Right atrium auricular region (tissue), 2 donors: ENCODE measurements at regions not wholly inside any gene's neighbourhood (a gene's known extent, or its start where the extent isn't known, plus 50 kb on each side); places are given as distances from the start of the nearest gene placed in this dataset.

Source experiments
- DNase-seq: peaks from one replicate; pipeline ENCODE4 v3.0.0-alpha.2; 2019; ENCODE audit warnings: low spot score
- H3K27ac ChIP-seq, 2 donors: fragments of 200-600 bp; sonication (generic); 1 replicate in 1 of 2; 2 replicates in 1 of 2; pipeline ENCODE4 v1.5.1; 2016 to 2019
- H3K27me3 ChIP-seq, 2 donors: fragments of 200-600 bp; sonication (generic); one replicate each; pipeline versions ENCODE4 v1.5.1 to v1.6.0; 2017 to 2019
- H3K36me3 ChIP-seq: fragments of 200-600 bp; sonication (generic); one replicate; pipeline ENCODE4 v1.5.1; 2016
- H3K4me1 ChIP-seq, 2 donors: fragments of 200-600 bp; sonication (generic); one replicate each; pipeline versions ENCODE4 v1.5.1 to v1.6.0; 2017 to 2019
- H3K4me3 ChIP-seq, 2 donors: fragments of 200-600 bp; sonication (generic); 1 replicate in 1 of 2; 2 replicates in 1 of 2; pipeline ENCODE4 v1.5.1; 2017 to 2019; ENCODE audit warnings: mild to moderate bottlenecking in 1 of 2, moderate library complexity in 1 of 2
- H3K9me3 ChIP-seq, 2 donors: fragments of 200-600 bp; sonication (generic); one replicate each; pipeline ENCODE4 v1.5.1; 2019
- TF ChIP-seq, protein P1 (sequence below), 2 donors: fragments of 200-600 bp; sonication (generic); IDR thresholded peaks; one replicate each; pipeline ENCODE4 v1.5.1; 2019; ENCODE audit warnings: antibody characterized with exemption in 2 of 2

DNA sequence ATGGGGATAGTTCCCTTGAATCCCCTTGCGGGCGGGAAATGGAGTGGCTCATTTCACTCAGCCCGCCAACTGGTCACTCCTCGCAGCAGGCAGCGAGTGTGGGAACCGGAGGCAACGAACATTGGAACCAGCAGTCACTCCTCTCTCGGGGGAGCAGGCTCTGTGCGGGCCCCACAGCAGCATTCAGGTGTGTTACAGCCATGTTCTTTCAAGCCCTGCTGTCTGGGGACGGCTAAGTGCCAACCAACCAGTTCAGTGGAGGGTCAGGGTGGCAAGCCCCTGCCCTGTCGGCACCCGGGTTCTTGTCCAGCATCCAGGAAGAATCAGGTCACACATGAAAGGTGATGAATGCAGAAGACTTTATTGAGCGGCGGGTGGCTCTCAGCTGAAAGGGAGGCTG lies 370.5 kb downstream of the NUF2 start:
- DNase-seq, result no peak
- TF ChIP-seq, protein P1, sequence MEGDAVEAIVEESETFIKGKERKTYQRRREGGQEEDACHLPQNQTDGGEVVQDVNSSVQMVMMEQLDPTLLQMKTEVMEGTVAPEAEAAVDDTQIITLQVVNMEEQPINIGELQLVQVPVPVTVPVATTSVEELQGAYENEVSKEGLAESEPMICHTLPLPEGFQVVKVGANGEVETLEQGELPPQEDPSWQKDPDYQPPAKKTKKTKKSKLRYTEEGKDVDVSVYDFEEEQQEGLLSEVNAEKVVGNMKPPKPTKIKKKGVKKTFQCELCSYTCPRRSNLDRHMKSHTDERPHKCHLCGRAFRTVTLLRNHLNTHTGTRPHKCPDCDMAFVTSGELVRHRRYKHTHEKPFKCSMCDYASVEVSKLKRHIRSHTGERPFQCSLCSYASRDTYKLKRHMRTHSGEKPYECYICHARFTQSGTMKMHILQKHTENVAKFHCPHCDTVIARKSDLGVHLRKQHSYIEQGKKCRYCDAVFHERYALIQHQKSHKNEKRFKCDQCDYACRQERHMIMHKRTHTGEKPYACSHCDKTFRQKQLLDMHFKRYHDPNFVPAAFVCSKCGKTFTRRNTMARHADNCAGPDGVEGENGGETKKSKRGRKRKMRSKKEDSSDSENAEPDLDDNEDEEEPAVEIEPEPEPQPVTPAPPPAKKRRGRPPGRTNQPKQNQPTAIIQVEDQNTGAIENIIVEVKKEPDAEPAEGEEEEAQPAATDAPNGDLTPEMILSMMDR (IDR thresholded peaks at IDR 0.05), result no peak

DNA sequence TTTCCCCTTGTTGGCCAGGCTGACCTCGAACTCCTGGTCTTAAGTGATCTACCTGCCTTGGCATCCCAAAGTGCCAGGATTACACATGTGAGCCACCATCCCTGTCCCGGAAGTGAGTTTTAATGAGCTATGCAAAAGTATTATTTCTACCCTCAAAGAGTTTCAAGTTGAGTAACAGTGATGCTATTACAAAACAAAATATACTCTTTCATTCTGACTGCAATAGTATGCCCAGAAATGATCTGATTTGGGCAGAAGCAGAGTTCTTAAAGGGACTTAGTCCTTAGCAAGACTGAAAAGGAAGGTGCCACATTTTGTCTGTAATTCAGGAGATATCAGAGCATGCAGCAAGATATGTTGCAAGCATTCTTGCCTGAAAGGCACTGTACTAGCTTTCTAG lies 375.4 kb downstream of the NUF2 start:
- H3K27me3 ChIP-seq, result no peaks in the 10 kb centered on the region
- H3K27ac ChIP-seq, result no peak overlapping the region
- H3K4me1 ChIP-seq, result no peaks in the 10 kb centered on the region
- TF ChIP-seq, protein P1 (IDR thresholded peaks at IDR 0.05), result no peak
- no peak for DNase-seq
- H3K9me3 ChIP-seq, result no peaks in the 10 kb centered on the region
- no peaks in the 10 kb centered on the region for H3K36me3 ChIP-seq
- no peak overlapping the region for H3K4me3 ChIP-seq

More for the DNA sequence above, 370.5 kb downstream of the NUF2 start:
- Histone ChIP-seq H3K27ac (no peak overlapping the region), H3K27me3 (no peaks in the 10 kb centered on the region), H3K4me3 (no peak overlapping the region), H3K4me1 (no peaks in the 10 kb centered on the region), H3K9me3 (no peaks in the 10 kb centered on the region), H3K36me3 (no peaks in the 10 kb centered on the region)

DNA sequence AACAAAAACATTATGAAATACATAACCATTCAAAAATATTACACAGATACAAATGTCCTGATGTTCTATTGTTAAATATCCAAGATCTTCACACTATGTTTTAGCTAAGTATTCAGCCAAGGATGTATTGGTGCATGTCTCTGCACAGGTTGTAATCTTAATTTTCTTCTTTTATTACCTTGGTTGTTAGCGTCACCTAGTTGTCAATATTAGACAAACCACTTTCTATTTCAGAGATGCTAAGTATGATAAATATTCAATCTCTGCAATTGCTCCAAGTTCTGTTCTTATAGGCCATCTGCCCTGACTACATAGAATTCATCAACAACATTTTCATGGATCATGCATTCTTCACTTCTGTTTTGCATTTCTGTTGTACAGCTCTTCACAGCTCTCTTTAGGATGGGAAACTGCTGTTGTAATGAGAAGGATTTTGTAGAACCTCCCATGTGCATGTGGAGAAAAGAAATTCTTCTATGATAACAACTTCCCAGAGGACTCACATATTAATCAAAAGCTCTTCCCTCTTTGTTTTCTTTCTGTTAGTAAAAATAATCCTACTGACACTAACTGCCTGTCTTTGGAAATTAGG lies 380.1 kb downstream of the NUF2 start:
- Histone ChIP-seq H3K27me3 (no peaks in the 10 kb centered on the region), H3K36me3 (no peaks in the 10 kb centered on the region), H3K4me3 (no peak overlapping the region), H3K9me3 (no peaks in the 10 kb centered on the region), H3K4me1 (no peaks in the 10 kb centered on the region), H3K27ac (no peak overlapping the region)
- TF ChIP-seq, protein P1 (IDR thresholded peaks at IDR 0.05), result no peak
- DNase-seq, result no peak

DNA sequence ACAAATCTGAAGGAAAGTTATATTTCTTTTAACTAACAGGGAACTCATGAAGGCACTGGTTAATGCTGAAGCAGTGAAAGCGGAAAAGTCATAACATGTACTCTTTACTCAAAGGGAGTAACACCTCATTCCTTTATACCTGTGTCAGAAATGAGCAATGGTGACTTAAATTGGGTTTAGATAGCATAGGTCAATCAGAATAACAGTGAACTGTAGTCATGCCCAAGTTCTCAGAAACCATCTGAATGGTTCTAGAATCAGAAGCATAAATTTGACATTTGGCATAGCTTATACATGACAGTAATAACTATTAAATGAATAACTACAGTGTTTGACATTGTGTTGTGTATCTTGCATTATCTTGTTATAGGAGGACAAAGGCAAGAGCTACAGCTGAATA lies 382.0 kb downstream of the NUF2 start:
- no peaks in the 10 kb centered on the region for H3K36me3 ChIP-seq
- H3K4me3 ChIP-seq, result no peak overlapping the region
- H3K4me1 ChIP-seq, result no peaks in the 10 kb centered on the region
- no peaks in the 10 kb centered on the region for H3K9me3 ChIP-seq
- no peaks in the 10 kb centered on the region for H3K27me3 ChIP-seq
- H3K27ac ChIP-seq, result no peak overlapping the region
- DNase-seq, result no peak
- TF ChIP-seq, protein P1 (IDR thresholded peaks at IDR 0.05), result no peak

DNA sequence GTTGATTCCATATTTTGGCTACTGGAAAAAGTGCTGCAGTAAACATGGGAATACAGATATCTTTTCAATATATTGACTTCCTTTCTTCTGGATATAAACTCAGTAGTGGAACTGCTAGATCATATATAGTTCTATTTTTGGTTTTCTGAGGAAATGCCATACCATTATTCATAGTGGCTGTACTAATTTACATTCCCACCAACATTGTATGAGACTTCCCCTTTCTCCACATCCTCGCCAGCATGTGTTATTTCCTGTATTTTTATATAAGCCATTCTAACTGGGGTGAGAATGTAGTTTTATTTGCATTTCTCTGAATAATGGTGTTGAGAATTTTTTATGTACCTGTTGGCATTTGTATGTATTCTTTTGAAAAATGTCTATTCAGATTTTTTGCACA lies 385.2 kb downstream of the NUF2 start:
- Histone ChIP-seq H3K27ac (no peak overlapping the region), H3K4me1 (no peaks in the 10 kb centered on the region), H3K9me3 (no peaks in the 10 kb centered on the region), H3K4me3 (no peak overlapping the region), H3K27me3 (no peaks in the 10 kb centered on the region), H3K36me3 (no peaks in the 10 kb centered on the region)
- TF ChIP-seq, protein P1 (IDR thresholded peaks at IDR 0.05), result no peak
- no peak for DNase-seq

DNA sequence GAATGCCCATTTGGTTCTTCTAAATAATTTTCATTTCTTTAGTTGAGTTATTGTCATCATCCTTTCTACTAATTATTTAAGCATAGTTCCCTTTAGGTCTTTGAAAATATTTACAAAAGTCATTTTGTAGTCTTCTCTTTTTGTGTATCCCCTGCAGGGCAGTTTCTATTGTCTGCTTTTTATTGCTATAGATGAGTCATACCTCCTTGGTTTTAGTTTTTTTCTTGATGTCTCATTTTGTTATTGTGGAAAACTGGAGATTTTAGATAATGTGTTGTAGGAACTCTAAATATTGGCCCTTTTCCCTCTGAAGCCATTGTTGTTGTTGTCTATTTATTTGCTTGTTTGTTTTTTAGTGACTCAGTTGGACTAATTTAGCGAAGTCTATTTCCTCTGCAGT lies 387.9 kb downstream of the NUF2 start:
- H3K27me3 ChIP-seq, result no peaks in the 10 kb centered on the region
- no peaks in the 10 kb centered on the region for H3K9me3 ChIP-seq
- TF ChIP-seq, protein P1 (IDR thresholded peaks at IDR 0.05), result no peak
- H3K36me3 ChIP-seq, result no peaks in the 10 kb centered on the region
- no peak overlapping the region for H3K4me3 ChIP-seq
- no peak overlapping the region for H3K27ac ChIP-seq
- DNase-seq, result no peak
- no peaks in the 10 kb centered on the region for H3K4me1 ChIP-seq
